ENCODE measurements at regions not wholly inside any gene's neighbourhood (a gene's known extent, or its start where the extent isn't known, plus 50 kb on each side); places are given as distances from the start of the nearest gene placed in this dataset.
A peak's percentile ranks its signal among the peaks of the same experiment; 100 is the strongest.

- TF ChIP-seq CTCF (IDR thresholded peaks at IDR 0.05; ENCODE audit: insufficient read depth, low read length, severe bottlenecking), result no peak
- Histone ChIP-seq H3K4me3 (ENCODE audit: low read depth, low read length) (no peak overlapping the region), H3K36me3 (ENCODE audit: control insufficient read depth, insufficient read depth, low read length) (no peaks in the 10 kb centered on the region), H3K27me3 (ENCODE audit: control insufficient read depth, insufficient read depth, low read length) (no peaks in the 10 kb centered on the region)
- DNase-seq (ENCODE audit: low read depth), result no peak
- FAIRE-seq, result no peak
These were observed 184.8 kb downstream of the RAB28 start for GRCh38 chr4:13299343-13299742.

GRCh38 chr4:13298655-13299054 lies 185.5 kb downstream of the RAB28 start:
- Histone ChIP-seq H3K36me3 (ENCODE audit: control insufficient read depth, insufficient read depth, low read length) (no peaks in the 10 kb centered on the region), H3K4me3 (ENCODE audit: low read depth, low read length) (no peak overlapping the region), H3K27me3 (ENCODE audit: control insufficient read depth, insufficient read depth, low read length) (no peaks in the 10 kb centered on the region)
- no peak for TF ChIP-seq CTCF (IDR thresholded peaks at IDR 0.05; ENCODE audit: insufficient read depth, low read length, severe bottlenecking)
- DNase-seq (ENCODE audit: low read depth) (no peak), FAIRE-seq (no peak)

GRCh38 chr4:13296986-13297385 lies 187.2 kb downstream of the RAB28 start:
- DNase-seq (ENCODE audit: low read depth), result no peak
- no peak for FAIRE-seq
- H3K4me3 ChIP-seq (ENCODE audit: low read depth, low read length), result no peak overlapping the region
- no peaks in the 10 kb centered on the region for H3K36me3 ChIP-seq (ENCODE audit: control insufficient read depth, insufficient read depth, low read length)
- no peak for TF ChIP-seq CTCF (IDR thresholded peaks at IDR 0.05; ENCODE audit: insufficient read depth, low read length, severe bottlenecking)
- no peaks in the 10 kb centered on the region for H3K27me3 ChIP-seq (ENCODE audit: control insufficient read depth, insufficient read depth, low read length)

GRCh38 chr4:13294961-13295605 lies 189.1 kb downstream of the RAB28 start:
- TF ChIP-seq CTCF (IDR thresholded peaks at IDR 0.05; ENCODE audit: insufficient read depth, low read length, severe bottlenecking), result no peak
- no peaks in the 10 kb centered on the region for H3K36me3 ChIP-seq (ENCODE audit: control insufficient read depth, insufficient read depth, low read length)
- no peaks in the 10 kb centered on the region for H3K27me3 ChIP-seq (ENCODE audit: control insufficient read depth, insufficient read depth, low read length)
- DNase-seq (ENCODE audit: low read depth) (peak; percentile 10), FAIRE-seq (no peak)
- H3K4me3 ChIP-seq (ENCODE audit: low read depth, low read length), result no peak overlapping the region

GRCh38 chr4:13292372-13292771 lies 191.8 kb downstream of the RAB28 start:
- DNase-seq (ENCODE audit: low read depth) (no peak), FAIRE-seq (peak; percentile 13)
- Histone ChIP-seq H3K4me3 (ENCODE audit: low read depth, low read length) (no peak overlapping the region), H3K27me3 (ENCODE audit: control insufficient read depth, insufficient read depth, low read length) (no peaks in the 10 kb centered on the region), H3K36me3 (ENCODE audit: control insufficient read depth, insufficient read depth, low read length) (no peaks in the 10 kb centered on the region)
- no peak for TF ChIP-seq CTCF (IDR thresholded peaks at IDR 0.05; ENCODE audit: insufficient read depth, low read length, severe bottlenecking)

- TF ChIP-seq CTCF (IDR thresholded peaks at IDR 0.05; ENCODE audit: insufficient read depth, low read length, severe bottlenecking), result no peak
- no peaks in the 10 kb centered on the region for H3K27me3 ChIP-seq (ENCODE audit: control insufficient read depth, insufficient read depth, low read length)
- no peaks in the 10 kb centered on the region for H3K36me3 ChIP-seq (ENCODE audit: control insufficient read depth, insufficient read depth, low read length)
- DNase-seq (ENCODE audit: low read depth) (peak; percentile 59), FAIRE-seq (no peak)
- H3K4me3 ChIP-seq (ENCODE audit: low read depth, low read length), result no peak overlapping the region
These were observed 194.7 kb downstream of the RAB28 start for GRCh38 chr4:13289391-13289790.

Measured in bronchial epithelial cell (primary cell).